ENCODE measurements at regions not wholly inside any gene's neighbourhood (a gene's known extent, or its start where the extent isn't known, plus 50 kb on each side); places are given as distances from the start of the nearest gene placed in this dataset.

GRCh38 chr15:79373113-79373512, 59.0 kb upstream of the MINAR1 start:
- no peak for TF ChIP-seq CTCF (conservative IDR thresholded peaks at IDR 0.05; ENCODE audit: low read depth, low read length)
- no peak for DNase-seq (ENCODE audit: low read depth)
- no peak overlapping the region for H3K4me3 ChIP-seq (ENCODE audit: low read depth, low read length)

GRCh38 chr15:79373728-79374127, 58.4 kb upstream of the MINAR1 start:
- DNase-seq (ENCODE audit: low read depth), result no peak
- no peak for TF ChIP-seq CTCF (conservative IDR thresholded peaks at IDR 0.05; ENCODE audit: low read depth, low read length)
- H3K4me3 ChIP-seq (ENCODE audit: low read depth, low read length), result no peak overlapping the region

- H3K4me3 ChIP-seq (ENCODE audit: low read depth, low read length), result no peak overlapping the region
- DNase-seq (ENCODE audit: low read depth), result no peak
- TF ChIP-seq CTCF (conservative IDR thresholded peaks at IDR 0.05; ENCODE audit: low read depth, low read length), result no peak
Observed at GRCh38 chr15:79376383-79376782, 55.8 kb upstream of the MINAR1 start.

- no peak overlapping the region for H3K4me3 ChIP-seq (ENCODE audit: low read depth, low read length)
- TF ChIP-seq CTCF (conservative IDR thresholded peaks at IDR 0.05; ENCODE audit: low read depth, low read length), result no peak
- no peak for DNase-seq (ENCODE audit: low read depth)
Observed at GRCh38 chr15:79378394-79379109, 53.6 kb upstream of the MINAR1 start.

GRCh38 chr15:79380755-79381497, 51.2 kb upstream of the MINAR1 start:
- no peak overlapping the region for H3K4me3 ChIP-seq (ENCODE audit: low read depth, low read length)
- peak; percentile 18 for DNase-seq (ENCODE audit: low read depth)
- TF ChIP-seq CTCF (conservative IDR thresholded peaks at IDR 0.05; ENCODE audit: low read depth, low read length), result peak; percentile 96

GRCh38 chr15:79381593-79381992, 50.5 kb upstream of the MINAR1 start:
- H3K4me3 ChIP-seq (ENCODE audit: low read depth, low read length), result no peak overlapping the region
- no peak for DNase-seq (ENCODE audit: low read depth)
- TF ChIP-seq CTCF (conservative IDR thresholded peaks at IDR 0.05; ENCODE audit: low read depth, low read length), result no peak

All from epithelial cell of proximal tubule (primary cell).